Ovary (tissue), 3 donors: ENCODE measurements at regions not wholly inside any gene's neighbourhood (a gene's known extent, or its start where the extent isn't known, plus 50 kb on each side); places are given as distances from the start of the nearest gene placed in this dataset.

Source experiments
- CTCF ChIP-seq, 3 donors: fragments of 450-650 bp in 2 of 3; fragments of 200-600 bp in 1 of 3; IDR thresholded peaks; one replicate each; pipeline versions ENCODE4 v1.5.1 to v1.8.0; 2016 to 2022; ENCODE audit warnings: antibody characterized with exemption in 3 of 3, mild to moderate bottlenecking in 1 of 3
- EP300 ChIP-seq: sonication (generic); formaldehyde crosslinking; IDR thresholded peaks from one replicate; pipeline ENCODE4 v1.6.1; 2017; ENCODE audit warnings: antibody characterized with exemption
- POLR2A ChIP-seq: fragments of 450-650 bp; IDR thresholded peaks from one replicate; pipeline ENCODE4 v1.6.1; 2017; ENCODE audit warnings: antibody characterized with exemption, mild to moderate bottlenecking, moderate library complexity
- donor health status: DM: no; HTN: no; CAD: no.

- TF ChIP-seq CTCF (IDR thresholded peaks at IDR 0.05) (no peak), POLR2A (no peak), EP300 (no peak)
These were observed 1139.0 kb downstream of the TUSC7 start for GRCh38 chr3:117848606-117849005.
